Sigmoid colon (tissue), 6 donors: ENCODE measurements at regions not wholly inside any gene's neighbourhood (a gene's known extent, or its start where the extent isn't known, plus 50 kb on each side); places are given as distances from the start of the nearest gene placed in this dataset.

ENCODE experiments used
- DNase-seq: peaks from one replicate; pipeline ENCODE4 v3.0.0-alpha.2; 2019
- H3K27ac ChIP-seq, 4 donors: fragments of 200-600 bp; sonication (generic); one replicate each; pipeline ENCODE4 v1.5.1; 2016 to 2019; ENCODE audit warnings: mild to moderate bottlenecking in 1 of 4
- H3K27me3 ChIP-seq, 3 donors: fragments of 200-600 bp; sonication (generic); one replicate each; pipeline ENCODE4 v1.5.1; 2019; ENCODE audit warnings: mild to moderate bottlenecking in 1 of 3
- H3K36me3 ChIP-seq, 4 donors: fragments of 200-600 bp; sonication (generic); one replicate each; pipeline ENCODE4 v1.5.1; 2016 to 2019
- H3K4me1 ChIP-seq, 4 donors: fragments of 200-600 bp; sonication (generic); one replicate each; pipeline ENCODE4 v1.5.1; 2017 to 2019
- H3K4me3 ChIP-seq, 4 donors: fragments of 200-600 bp; sonication (generic); one replicate each; pipeline ENCODE4 v1.5.1; 2017 to 2019; ENCODE audit warnings: mild to moderate bottlenecking in 2 of 4, moderate library complexity in 1 of 4
- H3K9me3 ChIP-seq, 4 donors: fragments of 200-600 bp in 3 of 4; sonication (generic) in 3 of 4; one replicate each; pipeline versions ENCODE4 v1.5.1 to v1.6.1; 2013 to 2019
- CTCF ChIP-seq, 4 experiments: fragments of 450-650 bp in 3 of 4; fragments of 200-600 bp in 1 of 4; IDR thresholded peaks; one replicate each; pipeline ENCODE4 v1.5.1; 2016 to 2019; ENCODE audit warnings: antibody characterized with exemption in 4 of 4, mild to moderate bottlenecking in 3 of 4, moderate library complexity in 2 of 4
- EP300 ChIP-seq, 4 donors: sonication (generic); formaldehyde crosslinking; IDR thresholded peaks; one replicate each; pipeline ENCODE4 v1.6.1; 2017; ENCODE audit warnings: antibody characterized with exemption in 4 of 4
- POLR2A ChIP-seq, 2 donors: fragments of 450-650 bp; IDR thresholded peaks; one replicate each; pipeline ENCODE4 v1.6.1; 2016; ENCODE audit warnings: antibody characterized with exemption in 2 of 2, mild to moderate bottlenecking in 2 of 2, moderate library complexity in 2 of 2
- POLR2AphosphoS5 ChIP-seq, 4 donors: sonication (generic); formaldehyde crosslinking; IDR thresholded peaks; one replicate each; pipeline ENCODE4 v1.6.1; 2017; ENCODE audit warnings: antibody characterized with exemption in 4 of 4
- WGBS, 2 donors: extraction: QIAGEN DNeasy Blood & Tissue Kit; methylation state at CpG; one replicate each; pipeline ENCODE4 v1.1.7; 2013; 5-methylcytosine and 5-hydroxymethylcytosine counted together
- intact Hi-C: fragments of 100-400 bp; cut with DNase I; formaldehyde crosslinking; loops from one replicate; pipeline ENCODE4 v1.15.1; 2023
- donor health status: healthy with polysubstance abuse.
- donor health status: healthy.

- no peaks in the 10 kb centered on the region for H3K4me1 ChIP-seq
- H3K4me3 ChIP-seq, result no peak overlapping the region
- 94 to 95% methylated on average over 4 of the region's 4 CpGs for WGBS, 2 donors
- DNase-seq, result no peak
- no peak for TF ChIP-seq EP300 (IDR thresholded peaks at IDR 0.05)
- TF ChIP-seq POLR2AphosphoS5 (IDR thresholded peaks at IDR 0.05), result no peak
- TF ChIP-seq POLR2A (IDR thresholded peaks at IDR 0.05), result no peak
- H3K27me3 ChIP-seq, result no peaks in the 10 kb centered on the region
- intact Hi-C loops, result no loop called here
- H3K9me3 ChIP-seq, result no peaks in the 10 kb centered on the region
- no peak overlapping the region for H3K27ac ChIP-seq
- no peaks in the 10 kb centered on the region for H3K36me3 ChIP-seq
Measured at GRCh38 chr5:30698217-30698616, 495.3 kb upstream of the CDH6 start.

GRCh38 chr5:30693326-30693725 lies 500.2 kb upstream of the CDH6 start:
- Histone ChIP-seq H3K27ac (no peak overlapping the region), H3K36me3 (no peaks in the 10 kb centered on the region), H3K4me3 (no peak overlapping the region), H3K9me3 (no peaks in the 10 kb centered on the region), H3K27me3 (no peaks in the 10 kb centered on the region), H3K4me1 (no peaks in the 10 kb centered on the region)
- no peak for DNase-seq
- TF ChIP-seq CTCF (IDR thresholded peaks at IDR 0.05) (no peak), POLR2AphosphoS5 (IDR thresholded peaks at IDR 0.05) (no peak), POLR2A (IDR thresholded peaks at IDR 0.05) (no peak), EP300 (IDR thresholded peaks at IDR 0.05) (no peak)
- WGBS, 2 donors, result 42 to 54% methylated on average over 2 of the region's 2 CpGs
- intact Hi-C loops, result no loop called here

GRCh38 chr5:30690931-30691330 lies 502.6 kb upstream of the CDH6 start:
- H3K27me3 ChIP-seq, result no peaks in the 10 kb centered on the region
- H3K27ac ChIP-seq, result no peak overlapping the region
- WGBS, 2 donors, result 87 to 89% methylated on average over 8 of the region's 8 CpGs
- no peaks in the 10 kb centered on the region for H3K9me3 ChIP-seq
- intact Hi-C loops, result no loop called here
- no peak for TF ChIP-seq CTCF (IDR thresholded peaks at IDR 0.05)
- no peak for TF ChIP-seq POLR2A (IDR thresholded peaks at IDR 0.05)
- TF ChIP-seq EP300 (IDR thresholded peaks at IDR 0.05), result no peak
- TF ChIP-seq POLR2AphosphoS5 (IDR thresholded peaks at IDR 0.05), result no peak
- no peak for DNase-seq
- H3K4me3 ChIP-seq, result no peak overlapping the region
- no peaks in the 10 kb centered on the region for H3K36me3 ChIP-seq
- H3K4me1 ChIP-seq, result no peaks in the 10 kb centered on the region

GRCh38 chr5:30687461-30687860 lies 506.0 kb upstream of the CDH6 start:
- Histone ChIP-seq H3K4me1 (no peaks in the 10 kb centered on the region), H3K4me3 (no peak overlapping the region), H3K27ac (no peak overlapping the region), H3K9me3 (no peaks in the 10 kb centered on the region), H3K27me3 (no peaks in the 10 kb centered on the region), H3K36me3 (no peaks in the 10 kb centered on the region)
- no peak for DNase-seq
- WGBS, 2 donors, result 87 to 88% methylated on average over 5 of the region's 5 CpGs
- intact Hi-C loops, result no loop called here
- TF ChIP-seq POLR2A (IDR thresholded peaks at IDR 0.05), result no peak
- no peak for TF ChIP-seq POLR2AphosphoS5 (IDR thresholded peaks at IDR 0.05)
- TF ChIP-seq EP300 (IDR thresholded peaks at IDR 0.05), result no peak
- TF ChIP-seq CTCF (IDR thresholded peaks at IDR 0.05), result no peak

GRCh38 chr5:30686530-30686929 lies 507.0 kb upstream of the CDH6 start:
- intact Hi-C loops, result no loop called here
- H3K27me3 ChIP-seq, result no peaks in the 10 kb centered on the region
- H3K27ac ChIP-seq, result no peak overlapping the region
- no peaks in the 10 kb centered on the region for H3K4me1 ChIP-seq
- no peak overlapping the region for H3K4me3 ChIP-seq
- H3K36me3 ChIP-seq, result no peaks in the 10 kb centered on the region
- no peaks in the 10 kb centered on the region for H3K9me3 ChIP-seq
- WGBS, 2 donors, result 43 to 61% methylated on average over 2 of the region's 2 CpGs
- DNase-seq, result no peak
- TF ChIP-seq EP300 (IDR thresholded peaks at IDR 0.05) (no peak), POLR2AphosphoS5 (IDR thresholded peaks at IDR 0.05) (no peak)

GRCh38 chr5:30676223-30676840 lies 517.2 kb upstream of the CDH6 start:
- Histone ChIP-seq H3K27ac (no peak overlapping the region), H3K9me3 (peaks cover 0 to 6% (median 2%) of the 10 kb centered on the region in 4 donors), H3K36me3 (no peaks in the 10 kb centered on the region), H3K27me3 (no peaks in the 10 kb centered on the region), H3K4me3 (no peak overlapping the region), H3K4me1 (no peaks in the 10 kb centered on the region)
- WGBS, 2 donors, result 49 to 76% methylated on average over 1 of the region's 1 CpG
- DNase-seq, result no peak
- intact Hi-C loops, result no loop called here
- no peak for TF ChIP-seq POLR2A (IDR thresholded peaks at IDR 0.05)
- no peak for TF ChIP-seq CTCF (IDR thresholded peaks at IDR 0.05)
